22Rv1 (cell line): ENCODE measurements at regions not wholly inside any gene's neighbourhood (a gene's known extent, or its start where the extent isn't known, plus 50 kb on each side); places are given as distances from the start of the nearest gene placed in this dataset.
"Not testable (repeated sequence)": the region's sequence is repeated elsewhere in the genome, so short reads cannot be mapped to it uniquely, and the experiment has no call there.

Source experiments
- ZFX ChIP-seq: fragments of 450-650 bp; IDR thresholded peaks from 2 replicates; pipeline ENCODE4 v1.6.1; 2017; ENCODE audit warnings: antibody characterized with exemption, borderline replicate concordance
- TF ChIP-seq, protein P1 (sequence below): fragments of 450-650 bp; IDR thresholded peaks from 2 replicates; pipeline ENCODE4 v1.5.1; 2017; ENCODE audit warnings: mild to moderate bottlenecking

- TF ChIP-seq, protein P1, sequence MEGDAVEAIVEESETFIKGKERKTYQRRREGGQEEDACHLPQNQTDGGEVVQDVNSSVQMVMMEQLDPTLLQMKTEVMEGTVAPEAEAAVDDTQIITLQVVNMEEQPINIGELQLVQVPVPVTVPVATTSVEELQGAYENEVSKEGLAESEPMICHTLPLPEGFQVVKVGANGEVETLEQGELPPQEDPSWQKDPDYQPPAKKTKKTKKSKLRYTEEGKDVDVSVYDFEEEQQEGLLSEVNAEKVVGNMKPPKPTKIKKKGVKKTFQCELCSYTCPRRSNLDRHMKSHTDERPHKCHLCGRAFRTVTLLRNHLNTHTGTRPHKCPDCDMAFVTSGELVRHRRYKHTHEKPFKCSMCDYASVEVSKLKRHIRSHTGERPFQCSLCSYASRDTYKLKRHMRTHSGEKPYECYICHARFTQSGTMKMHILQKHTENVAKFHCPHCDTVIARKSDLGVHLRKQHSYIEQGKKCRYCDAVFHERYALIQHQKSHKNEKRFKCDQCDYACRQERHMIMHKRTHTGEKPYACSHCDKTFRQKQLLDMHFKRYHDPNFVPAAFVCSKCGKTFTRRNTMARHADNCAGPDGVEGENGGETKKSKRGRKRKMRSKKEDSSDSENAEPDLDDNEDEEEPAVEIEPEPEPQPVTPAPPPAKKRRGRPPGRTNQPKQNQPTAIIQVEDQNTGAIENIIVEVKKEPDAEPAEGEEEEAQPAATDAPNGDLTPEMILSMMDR, result not testable (repeated sequence)
- TF ChIP-seq ZFX, result not testable (repeated sequence)
These were observed 101.0 kb upstream of the DAB2 start for GRCh38 chr5:39525781-39526180.
